ENCODE measurements at regions not wholly inside any gene's neighbourhood (a gene's known extent, or its start where the extent isn't known, plus 50 kb on each side); places are given as distances from the start of the nearest gene placed in this dataset.
A peak's percentile ranks its signal among the peaks of the same experiment; 100 is the strongest.

GRCh38 chr9:79962836-79963235, 391.1 kb downstream of the TLE4 start:
- H3K4me3 ChIP-seq (ENCODE audit: low read depth, low read length): no peak overlapping the region
- TF ChIP-seq CTCF (IDR thresholded peaks at IDR 0.05; ENCODE audit: control insufficient read depth, extremely low read depth, insufficient read depth): no peak
- DNase-seq (ENCODE audit: low read depth): no peak

- no peak for TF ChIP-seq CTCF (IDR thresholded peaks at IDR 0.05; ENCODE audit: control insufficient read depth, extremely low read depth, insufficient read depth)
- no peak for DNase-seq (ENCODE audit: low read depth)
- H3K4me3 ChIP-seq (ENCODE audit: low read depth, low read length): no peak overlapping the region
Observed at GRCh38 chr9:79962150-79962549, 390.4 kb downstream of the TLE4 start.

GRCh38 chr9:79955300-79955699, 383.5 kb downstream of the TLE4 start:
- H3K4me3 ChIP-seq (ENCODE audit: low read depth, low read length): no peak overlapping the region
- DNase-seq (ENCODE audit: low read depth): no peak
- peak; percentile 26; the same call in 1 of the 2 replicates for TF ChIP-seq CTCF (IDR thresholded peaks at IDR 0.05; ENCODE audit: control insufficient read depth, extremely low read depth, insufficient read depth)

GRCh38 chr9:79953908-79954307, 382.1 kb downstream of the TLE4 start:
- DNase-seq (ENCODE audit: low read depth): no peak
- no peak for TF ChIP-seq CTCF (IDR thresholded peaks at IDR 0.05; ENCODE audit: control insufficient read depth, extremely low read depth, insufficient read depth)
- H3K4me3 ChIP-seq (ENCODE audit: low read depth, low read length): no peak overlapping the region

GRCh38 chr9:79952401-79952800, 380.6 kb downstream of the TLE4 start:
- no peak overlapping the region for H3K4me3 ChIP-seq (ENCODE audit: low read depth, low read length)
- TF ChIP-seq CTCF (IDR thresholded peaks at IDR 0.05; ENCODE audit: control insufficient read depth, extremely low read depth, insufficient read depth): no peak
- DNase-seq (ENCODE audit: low read depth): no peak

- TF ChIP-seq CTCF (IDR thresholded peaks at IDR 0.05; ENCODE audit: control insufficient read depth, extremely low read depth, insufficient read depth): no peak
- DNase-seq (ENCODE audit: low read depth): no peak
- H3K4me3 ChIP-seq (ENCODE audit: low read depth, low read length): no peak overlapping the region
Observed at GRCh38 chr9:79946712-79947111, 374.9 kb downstream of the TLE4 start.

GRCh38 chr9:79945495-79945894, 373.7 kb downstream of the TLE4 start:
- TF ChIP-seq CTCF (IDR thresholded peaks at IDR 0.05; ENCODE audit: control insufficient read depth, extremely low read depth, insufficient read depth): no peak
- DNase-seq (ENCODE audit: low read depth): no peak
- H3K4me3 ChIP-seq (ENCODE audit: low read depth, low read length): no peak overlapping the region
